ENCODE measurements at regions not wholly inside any gene's neighbourhood (a gene's known extent, or its start where the extent isn't known, plus 50 kb on each side); places are given as distances from the start of the nearest gene placed in this dataset.

GRCh38 chr9:18338042-18338441 is 135.9 kb upstream of the ADAMTSL1 start:
- no peak overlapping the region for H3K4me3 Mint-ChIP-seq
- Histone ChIP-seq H3K27me3 (replicated peaks in 1 of 4; ENCODE audit: control extremely low read depth in 1 of 4, control insufficient read depth in 3 of 4, insufficient read depth in 4 of 4, low read length in 3 of 4) (no peaks in the 10 kb centered on the region), H3K4me2 (replicated peaks; ENCODE audit: low read depth, low read length, poor library complexity, severe bottlenecking) (no peak overlapping the region), H3K27ac (ENCODE audit: low read length in 2 of 2) (no peak overlapping the region), H3K79me2 (ENCODE audit: control insufficient read depth, insufficient read depth, low read length) (no peaks in the 10 kb centered on the region), H4K20me1 (ENCODE audit: control insufficient read depth, insufficient read depth, low read length, poor library complexity, severe bottlenecking) (no peaks in the 10 kb centered on the region), H3K9me3 (ENCODE audit: control extremely low read depth in 1 of 3, control insufficient read depth in 2 of 3, insufficient read depth in 1 of 3, low read length in 2 of 3) (no peaks in the 10 kb centered on the region), H3K4me3 (ENCODE audit: control extremely low read depth in 1 of 5, extremely low read depth in 1 of 5, insufficient read depth in 1 of 5, low read depth in 2 of 5, low read length in 4 of 5) (no peak overlapping the region), H3K4me1 (ENCODE audit: control insufficient read depth in 2 of 2, insufficient read depth in 2 of 2, low read length in 2 of 2) (no peaks in the 10 kb centered on the region), H3K36me3 (replicated peaks in 1 of 2; ENCODE audit: control extremely low read depth in 1 of 2, control insufficient read depth in 1 of 2, extremely low read depth in 1 of 2, insufficient read depth in 2 of 2, low read length in 1 of 2) (no peaks in the 10 kb centered on the region), H3K9ac (ENCODE audit: low read length) (no peak overlapping the region), H2AFZ (ENCODE audit: insufficient read depth, low read depth, low read length, poor library complexity, severe bottlenecking) (no peak overlapping the region)
- CTCF ChIA-PET = no interaction called here
- 93% methylated on average over 3 of the region's 4 CpGs for WGBS (ENCODE audit: insufficient coverage)
- intact Hi-C loops (cut with micrococcal nuclease) = no loop called here
- no peak overlapping the region for H3K27ac Mint-ChIP-seq
- DNase-seq (no peak), ATAC-seq (ENCODE audit: low read depth) (no peak)
- no peaks in the 10 kb centered on the region for H3K4me1 Mint-ChIP-seq
- peaks cover 4% of the 10 kb centered on the region for H3K9me3 Mint-ChIP-seq (ENCODE audit: insufficient read depth)
- no peak for TF ChIP-seq EZH2 (IDR thresholded peaks at IDR 0.05; ENCODE audit: borderline replicate concordance, insufficient read depth, low read depth, low read length, poor library complexity, severe bottlenecking)
- TF ChIP-seq, protein P1, sequence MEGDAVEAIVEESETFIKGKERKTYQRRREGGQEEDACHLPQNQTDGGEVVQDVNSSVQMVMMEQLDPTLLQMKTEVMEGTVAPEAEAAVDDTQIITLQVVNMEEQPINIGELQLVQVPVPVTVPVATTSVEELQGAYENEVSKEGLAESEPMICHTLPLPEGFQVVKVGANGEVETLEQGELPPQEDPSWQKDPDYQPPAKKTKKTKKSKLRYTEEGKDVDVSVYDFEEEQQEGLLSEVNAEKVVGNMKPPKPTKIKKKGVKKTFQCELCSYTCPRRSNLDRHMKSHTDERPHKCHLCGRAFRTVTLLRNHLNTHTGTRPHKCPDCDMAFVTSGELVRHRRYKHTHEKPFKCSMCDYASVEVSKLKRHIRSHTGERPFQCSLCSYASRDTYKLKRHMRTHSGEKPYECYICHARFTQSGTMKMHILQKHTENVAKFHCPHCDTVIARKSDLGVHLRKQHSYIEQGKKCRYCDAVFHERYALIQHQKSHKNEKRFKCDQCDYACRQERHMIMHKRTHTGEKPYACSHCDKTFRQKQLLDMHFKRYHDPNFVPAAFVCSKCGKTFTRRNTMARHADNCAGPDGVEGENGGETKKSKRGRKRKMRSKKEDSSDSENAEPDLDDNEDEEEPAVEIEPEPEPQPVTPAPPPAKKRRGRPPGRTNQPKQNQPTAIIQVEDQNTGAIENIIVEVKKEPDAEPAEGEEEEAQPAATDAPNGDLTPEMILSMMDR (IDR thresholded peaks at IDR 0.05) = no peak
- POLR2A ChIA-PET = no interaction called here
- H3K27me3 Mint-ChIP-seq = no peaks in the 10 kb centered on the region

DNA sequence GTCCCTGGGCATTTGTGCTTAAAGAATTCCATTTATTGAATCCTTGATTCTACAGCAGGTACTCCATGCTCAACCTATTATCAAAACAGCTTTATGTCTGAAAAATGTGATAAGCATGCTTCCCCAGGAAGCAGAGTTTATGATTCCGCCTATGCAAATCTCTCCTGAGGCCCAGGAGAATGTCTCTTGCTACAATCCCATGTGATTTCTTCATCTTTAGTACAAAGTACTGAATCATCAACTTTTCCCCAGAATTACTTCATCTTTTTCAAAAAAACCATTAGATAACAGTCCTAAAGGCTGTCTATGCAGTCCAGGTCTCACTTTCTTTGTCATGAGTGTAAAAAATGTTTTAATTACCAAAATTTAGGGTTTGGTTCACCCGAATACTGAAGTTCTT is 130.2 kb upstream of the ADAMTSL1 start:
- Histone ChIP-seq H4K20me1 (ENCODE audit: control insufficient read depth, insufficient read depth, low read length, poor library complexity, severe bottlenecking) (no peaks in the 10 kb centered on the region), H3K27me3 (replicated peaks in 1 of 4; ENCODE audit: control extremely low read depth in 1 of 4, control insufficient read depth in 3 of 4, insufficient read depth in 4 of 4, low read length in 3 of 4) (no peaks in the 10 kb centered on the region), H3K27ac (ENCODE audit: low read length in 2 of 2) (no peak overlapping the region), H3K36me3 (replicated peaks in 1 of 2; ENCODE audit: control extremely low read depth in 1 of 2, control insufficient read depth in 1 of 2, extremely low read depth in 1 of 2, insufficient read depth in 2 of 2, low read length in 1 of 2) (no peaks in the 10 kb centered on the region), H3K4me3 (ENCODE audit: control extremely low read depth in 1 of 5, extremely low read depth in 1 of 5, insufficient read depth in 1 of 5, low read depth in 2 of 5, low read length in 4 of 5) (no peak overlapping the region), H3K4me2 (replicated peaks; ENCODE audit: low read depth, low read length, poor library complexity, severe bottlenecking) (no peak overlapping the region), H3K4me1 (ENCODE audit: control insufficient read depth in 2 of 2, insufficient read depth in 2 of 2, low read length in 2 of 2) (no peaks in the 10 kb centered on the region), H3K9ac (ENCODE audit: low read length) (no peak overlapping the region), H2AFZ (ENCODE audit: insufficient read depth, low read depth, low read length, poor library complexity, severe bottlenecking) (no peak overlapping the region), H3K9me3 (ENCODE audit: control extremely low read depth in 1 of 3, control insufficient read depth in 2 of 3, insufficient read depth in 1 of 3, low read length in 2 of 3) (no peaks in the 10 kb centered on the region), H3K79me2 (ENCODE audit: control insufficient read depth, insufficient read depth, low read length) (no peaks in the 10 kb centered on the region)
- Mint-ChIP-seq H3K27ac (no peak overlapping the region), H3K4me1 (no peaks in the 10 kb centered on the region), H3K9me3 (ENCODE audit: insufficient read depth) (peaks cover 4% of the 10 kb centered on the region), H3K27me3 (no peaks in the 10 kb centered on the region), H3K4me3 (no peak overlapping the region)
- TF ChIP-seq EZH2 (IDR thresholded peaks at IDR 0.05; ENCODE audit: borderline replicate concordance, insufficient read depth, low read depth, low read length, poor library complexity, severe bottlenecking) = no peak
- TF ChIP-seq, protein P1 (IDR thresholded peaks at IDR 0.05) = no peak
- intact Hi-C loops (cut with micrococcal nuclease) = no loop called here
- no CpG with 5 or more reads among the region's 2 CpGs for WGBS (ENCODE audit: insufficient coverage)
- no peak for ATAC-seq (ENCODE audit: low read depth)
- CTCF ChIA-PET = no interaction called here
- no peak for DNase-seq
- POLR2A ChIA-PET = no interaction called here

Data from B cell (primary cell).